ENCODE measurements at regions not wholly inside any gene's neighbourhood (a gene's known extent, or its start where the extent isn't known, plus 50 kb on each side); places are given as distances from the start of the nearest gene placed in this dataset.
"Not testable (repeated sequence)": the region's sequence is repeated elsewhere in the genome, so short reads cannot be mapped to it uniquely, and the experiment has no call there.

DNA sequence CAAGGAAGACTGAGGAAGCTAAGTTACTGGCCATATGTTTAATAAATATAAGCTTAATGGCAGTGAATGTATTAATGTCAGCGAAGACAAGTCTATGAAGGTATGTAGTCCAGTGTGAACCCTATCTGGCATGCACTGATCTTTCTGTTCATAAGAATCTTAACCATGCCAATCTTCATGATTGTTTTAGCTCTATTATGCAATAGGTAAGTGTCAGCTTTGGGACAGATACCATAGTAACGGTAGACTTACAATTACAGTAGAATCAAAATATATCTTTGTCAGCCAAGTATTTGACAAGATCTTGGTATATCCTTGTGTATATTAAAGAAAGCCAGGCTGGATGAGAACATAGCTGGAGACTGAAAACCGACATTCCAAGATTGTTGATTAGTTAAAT is 428.5 kb downstream of the SPRY2 start:
- no peak for DNase-seq (ENCODE audit: low spot score)

DNA sequence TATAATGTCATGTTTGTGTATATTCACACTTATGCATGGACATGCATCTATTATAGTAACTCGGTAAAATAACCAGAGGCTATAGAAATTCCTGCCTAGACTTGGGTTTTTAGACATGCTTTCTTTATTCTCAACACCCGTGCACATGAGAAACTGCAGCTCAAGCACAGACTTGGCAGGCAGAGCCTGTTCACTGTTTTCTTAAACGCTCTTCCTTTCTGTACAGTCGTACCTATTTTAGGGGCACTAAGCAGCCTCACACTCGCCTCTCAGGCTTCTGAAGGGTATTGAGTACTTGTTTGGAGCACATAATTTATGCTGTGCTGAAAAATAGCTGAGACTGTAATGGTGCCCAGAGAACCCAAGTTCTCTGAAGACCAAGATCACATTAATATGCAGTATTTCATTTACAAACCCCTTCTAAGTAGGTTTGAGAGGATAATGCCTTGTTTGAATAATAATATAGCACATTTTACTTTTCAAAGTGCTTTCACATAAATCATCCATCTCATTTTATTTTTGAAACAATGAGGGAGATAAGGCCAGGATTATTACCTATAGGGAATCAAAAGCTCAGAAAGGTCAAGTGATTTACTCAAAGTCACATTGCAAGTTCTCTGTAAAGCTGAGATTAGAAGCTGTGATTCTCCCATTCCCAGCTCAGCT is 429.9 kb downstream of the SPRY2 start:
- DNase-seq (ENCODE audit: low spot score) = no peak

DNA sequence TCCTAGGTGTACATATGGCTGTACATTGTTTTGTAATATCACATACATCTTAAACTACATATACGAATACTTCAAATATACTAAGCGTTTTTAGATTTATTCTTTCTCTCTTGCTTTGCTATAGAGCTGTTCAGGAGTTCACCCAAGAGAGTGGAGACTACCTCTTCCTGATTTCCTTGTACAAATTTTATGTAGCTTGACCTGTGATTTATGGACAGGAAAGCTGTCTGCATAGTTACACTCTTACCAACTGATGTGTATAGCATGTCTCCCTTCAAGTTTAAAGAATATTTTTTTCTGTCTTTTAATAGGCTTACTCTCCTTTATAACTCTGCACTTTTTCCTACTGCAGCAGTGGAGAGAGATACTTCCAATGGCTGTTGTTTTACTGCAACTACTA is 428.7 kb downstream of the NDFIP2 start:
- no peak for DNase-seq (ENCODE audit: low spot score)

DNA sequence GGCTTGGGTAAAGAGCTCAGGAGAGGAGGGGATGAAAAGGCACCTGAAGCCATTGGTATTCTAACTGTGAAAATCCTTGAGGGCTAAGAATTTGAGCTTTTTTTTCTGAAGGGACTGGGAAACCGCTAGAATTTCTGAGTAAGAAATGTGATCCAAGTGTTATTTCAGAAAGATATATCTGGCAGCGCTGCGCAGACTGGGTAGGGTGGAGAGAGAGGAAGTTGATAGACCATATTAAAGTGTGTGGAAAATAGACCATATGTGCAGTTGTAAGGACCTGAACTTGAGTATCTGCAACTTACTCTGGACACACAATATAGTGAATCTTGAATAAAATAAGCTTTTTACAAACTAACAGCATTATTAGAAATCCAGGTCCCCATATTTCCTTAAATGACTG is 427.4 kb downstream of the NDFIP2 start:
- DNase-seq (ENCODE audit: low spot score) = no peak

DNA sequence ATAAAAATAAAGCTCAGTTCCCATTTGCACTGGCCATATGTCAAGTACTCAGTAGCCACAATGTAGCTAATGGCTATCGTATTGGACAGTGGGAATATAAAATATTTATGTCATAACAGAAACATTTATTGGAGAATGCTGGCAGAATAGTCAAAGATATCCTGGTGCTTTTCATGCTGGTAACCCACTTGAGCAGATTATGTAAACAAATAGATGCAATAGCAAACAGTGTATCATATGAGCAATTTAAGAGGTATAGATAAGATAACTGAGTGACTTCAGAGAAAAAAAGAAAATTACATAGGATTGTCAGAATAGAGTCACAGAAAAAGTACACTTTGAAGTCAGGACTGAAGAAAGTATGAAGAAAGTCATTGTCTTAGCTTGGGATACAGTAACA is 426.6 kb downstream of the NDFIP2 start:
- DNase-seq (ENCODE audit: low spot score) = no peak

DNA sequence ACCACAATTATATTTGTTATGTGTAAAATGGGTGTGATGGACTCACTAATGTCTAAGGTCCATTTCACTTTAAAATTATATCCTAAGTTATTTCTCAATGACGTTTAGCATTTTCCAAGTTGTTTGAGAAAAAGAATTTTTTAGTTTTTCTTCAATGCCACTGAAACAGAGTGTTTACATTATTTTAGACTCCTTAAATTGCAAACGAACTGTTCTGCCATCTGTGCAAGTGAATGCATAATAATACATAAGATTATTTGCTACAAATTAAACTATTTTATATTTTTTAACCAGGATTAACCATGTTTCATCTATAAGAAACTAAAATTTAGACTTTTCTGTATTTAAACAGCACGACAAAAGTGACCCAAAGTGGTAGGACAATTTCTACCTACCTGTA is 425.4 kb downstream of the NDFIP2 start:
- DNase-seq (ENCODE audit: low spot score) = no peak

DNA sequence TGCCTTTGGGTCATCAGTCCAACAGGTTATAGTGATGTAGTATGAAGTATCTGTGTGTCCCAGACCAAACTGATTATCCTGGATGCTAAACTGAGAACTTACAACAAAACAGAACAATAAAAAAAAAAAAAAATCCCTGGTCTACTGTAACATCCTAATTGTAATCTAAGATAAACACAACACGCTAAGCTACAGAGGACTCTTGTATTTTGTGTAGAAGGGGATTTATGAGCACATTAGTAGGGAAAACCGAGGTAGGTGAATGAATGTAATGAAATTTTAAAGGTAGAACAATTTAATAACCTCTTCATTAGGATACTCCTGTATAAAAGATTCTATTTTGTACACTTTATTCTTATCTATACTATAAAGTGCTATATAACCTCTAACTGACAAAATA is 424.1 kb downstream of the NDFIP2 start:
- no peak for DNase-seq (ENCODE audit: low spot score)

DNA sequence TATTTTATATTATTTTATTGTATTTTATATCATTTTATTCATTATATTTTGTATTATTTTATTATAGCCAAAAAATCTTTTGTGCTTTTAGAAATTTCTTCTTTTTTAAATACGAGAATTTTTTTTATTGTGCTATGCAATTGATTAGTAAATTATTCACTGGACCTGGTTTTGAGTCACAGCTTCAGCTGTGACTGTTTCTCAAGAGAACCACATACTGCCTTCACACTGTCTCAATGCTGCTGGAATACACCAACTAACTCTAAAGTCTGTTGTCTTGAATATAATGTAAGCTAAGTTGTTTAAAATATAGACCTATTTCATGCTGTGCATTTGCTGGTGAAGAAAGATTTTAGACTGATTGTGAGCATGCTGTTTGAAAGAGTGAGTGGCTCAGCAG is 423.6 kb downstream of the NDFIP2 start:
- no peak for DNase-seq (ENCODE audit: low spot score)

DNA sequence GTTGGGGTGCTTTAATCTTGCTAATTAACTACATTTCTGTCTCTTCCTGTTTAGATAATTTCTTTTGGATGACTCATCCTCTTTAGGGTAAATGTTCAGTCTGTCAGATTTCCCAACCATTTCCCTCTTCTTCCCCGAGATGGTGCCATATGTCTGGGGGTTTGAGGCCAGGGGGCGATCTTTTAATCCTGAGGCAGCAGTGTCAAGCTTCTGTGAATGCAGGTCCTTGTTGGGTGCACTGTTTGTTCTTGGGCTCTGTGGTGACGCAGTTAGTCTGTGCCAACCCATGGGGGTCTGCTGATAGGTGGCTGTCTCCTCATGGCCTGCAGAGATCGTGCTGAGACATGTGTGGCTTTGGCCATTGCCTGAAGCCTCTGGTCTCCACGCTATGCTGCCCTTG is 420.4 kb downstream of the NDFIP2 start:
- no peak for DNase-seq (ENCODE audit: low spot score)

DNA sequence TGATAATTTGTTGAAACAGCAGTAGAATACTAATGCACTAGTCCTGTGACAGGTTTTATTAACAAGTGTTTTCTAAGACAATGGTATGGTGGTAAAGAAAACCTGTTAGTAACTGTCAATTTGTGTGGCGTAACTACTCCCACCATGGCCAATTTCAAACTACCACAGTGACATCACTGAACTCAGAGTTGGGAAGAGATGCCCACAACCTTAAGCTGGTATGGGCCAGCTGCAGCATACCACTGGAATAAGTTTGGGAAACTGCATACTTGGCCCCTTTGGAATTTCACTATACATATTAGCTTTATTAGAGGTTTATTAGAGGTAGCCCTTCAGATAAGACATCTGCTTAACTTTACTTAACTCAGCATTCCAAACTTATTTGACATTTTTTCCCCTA is 419.4 kb downstream of the NDFIP2 start:
- DNase-seq (ENCODE audit: low spot score) = no peak

DNA sequence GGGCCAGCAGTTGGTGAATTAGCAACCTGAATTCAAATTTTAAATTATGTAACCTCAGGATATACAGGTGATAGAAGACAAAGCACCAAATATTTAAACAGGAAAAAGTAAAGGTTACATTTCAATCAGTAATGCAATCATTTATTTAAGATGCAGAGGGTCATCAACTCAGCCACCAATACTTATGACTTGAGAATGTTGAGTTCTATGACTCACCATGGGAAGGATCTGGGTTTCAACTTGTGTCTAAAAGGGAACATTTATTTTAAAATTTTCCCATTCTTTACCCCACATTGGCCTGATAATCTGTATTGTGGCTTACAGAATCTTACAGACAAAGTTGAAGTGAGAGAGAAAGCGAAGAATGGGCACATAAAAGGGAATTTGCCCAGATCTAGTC is 418.0 kb downstream of the NDFIP2 start:
- DNase-seq (ENCODE audit: low spot score) = no peak

DNA sequence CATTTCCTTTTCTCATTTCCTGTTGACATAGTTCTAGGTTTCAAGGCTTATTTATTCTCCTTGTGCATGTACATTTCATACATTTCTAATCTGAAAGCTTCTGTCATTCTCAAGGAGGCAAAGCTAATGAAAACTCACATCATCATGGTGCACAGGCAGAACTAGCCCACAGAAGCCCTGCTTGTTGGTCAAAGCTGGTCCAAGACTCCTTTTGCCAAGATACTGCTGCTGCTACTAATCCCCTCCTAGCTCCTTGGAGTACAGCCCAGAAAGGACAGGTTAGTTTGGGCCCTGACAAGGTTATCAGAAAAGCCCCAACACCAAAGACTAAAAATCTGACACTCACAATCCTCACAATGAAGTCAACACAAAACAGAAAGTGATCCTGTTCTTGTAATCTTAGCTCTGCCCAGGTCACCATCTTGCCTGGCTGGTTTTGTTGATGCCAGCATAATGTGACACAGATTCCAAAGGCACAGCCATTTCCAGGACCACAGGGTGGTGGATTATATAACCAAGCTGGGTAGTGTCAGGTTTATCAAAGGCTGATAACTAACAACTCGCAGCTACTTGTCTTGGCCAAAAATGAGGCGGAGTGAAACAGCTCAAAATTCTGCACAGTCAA is 417.4 kb downstream of the NDFIP2 start:
- DNase-seq (ENCODE audit: low spot score) = no peak

DNA sequence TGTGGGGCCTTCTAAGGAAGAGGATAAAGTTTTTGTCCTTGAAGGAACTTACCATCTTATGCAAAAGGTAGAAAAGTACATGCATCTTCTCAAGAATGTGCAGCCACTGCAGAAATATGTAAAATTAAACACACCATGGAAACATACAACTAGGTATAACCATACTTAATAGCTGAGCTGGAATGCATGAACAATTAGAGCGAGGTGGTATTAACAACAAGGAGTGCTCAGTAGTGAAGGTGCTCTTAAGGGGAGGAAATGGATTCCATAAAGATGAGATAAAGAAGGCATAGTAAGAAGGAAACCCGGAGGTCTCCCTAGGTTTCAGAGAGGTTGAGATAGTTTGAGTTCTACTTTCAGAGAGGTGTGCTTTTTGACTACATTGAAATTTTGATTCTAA is 415.9 kb downstream of the NDFIP2 start:
- no peak for DNase-seq (ENCODE audit: low spot score)

DNA sequence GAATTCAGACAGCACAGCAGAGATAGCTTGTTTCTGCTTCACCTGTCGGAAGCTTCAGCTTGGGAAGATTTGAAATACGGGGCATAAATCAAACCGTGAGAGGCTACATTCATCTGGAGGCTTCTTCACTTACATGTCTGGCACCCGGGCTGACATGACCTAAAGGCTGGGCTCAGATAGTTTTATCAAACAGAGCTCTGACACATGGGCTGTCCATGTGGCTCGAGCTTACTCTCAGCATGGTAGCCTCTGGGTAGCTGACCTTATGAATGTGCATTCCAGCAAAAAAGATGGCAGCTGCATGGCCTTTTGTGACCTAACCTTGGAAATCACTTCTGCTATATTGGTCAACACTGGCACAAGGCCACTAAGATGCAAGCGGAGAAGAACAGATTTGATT is 414.5 kb downstream of the NDFIP2 start:
- no peak for DNase-seq (ENCODE audit: low spot score)

DNA sequence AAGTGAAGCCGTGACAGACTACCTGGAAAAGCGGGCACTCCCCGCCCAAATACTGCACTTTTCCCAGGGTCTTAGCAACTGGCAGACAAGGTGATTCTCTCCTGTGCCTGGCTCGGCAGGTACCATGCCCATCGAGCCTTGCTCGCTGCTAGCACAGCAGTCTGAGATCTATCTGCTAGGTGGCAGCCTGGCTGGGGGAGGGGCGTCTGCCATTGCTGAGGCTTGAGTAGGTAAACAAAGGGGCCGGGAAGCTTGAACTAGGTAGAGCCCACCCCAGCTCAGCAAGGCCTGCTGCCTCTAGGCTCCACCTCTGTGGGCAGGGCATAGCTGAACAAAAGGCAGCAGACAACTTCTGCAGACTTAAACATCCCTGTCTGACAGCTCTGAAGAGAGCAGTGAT is 406.3 kb downstream of the NDFIP2 start:
- DNase-seq (ENCODE audit: low spot score) = not testable (repeated sequence)

DNA sequence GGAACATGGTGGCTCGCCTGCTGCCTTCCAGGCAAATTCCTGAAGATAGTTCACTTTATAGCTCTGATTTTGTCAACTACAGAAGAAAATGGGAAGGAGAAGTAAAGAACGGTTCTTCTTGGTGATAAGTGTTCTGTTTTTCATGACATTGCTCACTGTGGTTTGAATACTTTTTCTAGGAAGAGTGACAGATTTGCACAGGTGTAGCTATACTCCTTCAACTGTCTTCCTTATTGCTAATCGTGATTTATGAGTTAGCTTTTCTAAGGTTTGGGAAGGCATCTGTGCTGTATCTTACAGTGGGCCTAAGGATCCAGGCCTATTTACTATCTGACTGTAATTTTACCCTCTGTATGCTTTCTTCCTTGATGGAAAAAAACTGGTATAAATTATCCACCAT is 405.6 kb downstream of the NDFIP2 start:
- DNase-seq (ENCODE audit: low spot score) = no peak

DNA sequence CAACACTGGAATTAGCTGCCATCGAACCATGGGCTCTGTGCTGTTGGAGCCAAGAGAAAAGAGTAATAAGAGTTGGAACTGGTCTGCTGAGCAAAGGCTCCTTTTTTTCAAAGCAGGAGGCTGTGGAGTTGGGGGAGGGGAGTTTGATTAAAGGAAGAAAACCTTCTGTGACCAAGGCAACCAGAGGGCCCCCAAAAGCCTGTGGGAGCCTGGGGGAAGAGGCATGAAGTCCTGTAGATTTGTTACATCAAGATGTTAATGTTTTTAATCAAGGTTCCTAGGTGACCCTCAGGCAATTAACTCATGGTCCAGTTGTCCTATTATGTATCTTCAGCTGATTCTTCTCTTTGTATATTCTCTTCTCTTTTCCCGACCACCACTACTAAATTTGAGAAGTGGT is 403.9 kb downstream of the NDFIP2 start:
- DNase-seq (ENCODE audit: low spot score) = no peak

DNA sequence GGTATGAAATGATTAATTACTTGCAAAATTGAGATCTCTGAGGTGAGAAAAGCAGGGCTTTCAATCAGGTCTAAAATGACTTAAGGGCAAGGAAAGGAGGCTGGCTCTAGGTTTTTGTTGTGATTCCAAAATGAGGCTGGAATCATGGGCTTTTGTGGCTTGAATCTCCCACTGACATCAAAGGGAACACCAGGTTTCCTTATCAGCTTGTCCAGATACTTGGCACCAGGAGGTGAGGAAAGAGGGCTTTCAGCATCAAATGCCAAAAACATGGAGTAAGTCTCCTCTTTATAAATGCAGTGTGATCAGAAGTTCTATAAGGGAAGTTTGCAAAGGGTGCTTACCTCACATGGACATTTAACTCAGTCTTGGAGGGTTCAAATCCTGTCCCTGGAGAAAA is 402.3 kb downstream of the NDFIP2 start:
- no peak for DNase-seq (ENCODE audit: low spot score)

DNA sequence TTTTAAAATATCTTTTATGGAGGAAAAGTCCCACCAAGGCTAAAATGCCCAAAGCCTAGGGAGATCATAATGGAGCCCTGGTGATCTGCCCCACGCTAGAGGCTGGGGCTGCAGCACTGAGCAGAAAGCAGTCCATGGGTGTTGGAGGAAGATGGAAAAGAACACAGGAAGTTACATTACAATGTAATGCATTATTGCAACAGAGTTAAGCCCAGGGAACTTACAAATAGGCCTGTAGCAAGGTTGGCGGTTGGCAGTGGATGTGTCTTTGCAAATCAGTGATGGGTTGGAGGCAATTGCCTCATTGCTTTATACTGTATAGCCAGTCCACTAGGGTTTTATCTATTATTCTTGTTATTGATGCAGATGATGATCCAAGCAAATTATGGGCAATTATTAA is 399.9 kb downstream of the NDFIP2 start:
- DNase-seq (ENCODE audit: low spot score) = no peak

DNA sequence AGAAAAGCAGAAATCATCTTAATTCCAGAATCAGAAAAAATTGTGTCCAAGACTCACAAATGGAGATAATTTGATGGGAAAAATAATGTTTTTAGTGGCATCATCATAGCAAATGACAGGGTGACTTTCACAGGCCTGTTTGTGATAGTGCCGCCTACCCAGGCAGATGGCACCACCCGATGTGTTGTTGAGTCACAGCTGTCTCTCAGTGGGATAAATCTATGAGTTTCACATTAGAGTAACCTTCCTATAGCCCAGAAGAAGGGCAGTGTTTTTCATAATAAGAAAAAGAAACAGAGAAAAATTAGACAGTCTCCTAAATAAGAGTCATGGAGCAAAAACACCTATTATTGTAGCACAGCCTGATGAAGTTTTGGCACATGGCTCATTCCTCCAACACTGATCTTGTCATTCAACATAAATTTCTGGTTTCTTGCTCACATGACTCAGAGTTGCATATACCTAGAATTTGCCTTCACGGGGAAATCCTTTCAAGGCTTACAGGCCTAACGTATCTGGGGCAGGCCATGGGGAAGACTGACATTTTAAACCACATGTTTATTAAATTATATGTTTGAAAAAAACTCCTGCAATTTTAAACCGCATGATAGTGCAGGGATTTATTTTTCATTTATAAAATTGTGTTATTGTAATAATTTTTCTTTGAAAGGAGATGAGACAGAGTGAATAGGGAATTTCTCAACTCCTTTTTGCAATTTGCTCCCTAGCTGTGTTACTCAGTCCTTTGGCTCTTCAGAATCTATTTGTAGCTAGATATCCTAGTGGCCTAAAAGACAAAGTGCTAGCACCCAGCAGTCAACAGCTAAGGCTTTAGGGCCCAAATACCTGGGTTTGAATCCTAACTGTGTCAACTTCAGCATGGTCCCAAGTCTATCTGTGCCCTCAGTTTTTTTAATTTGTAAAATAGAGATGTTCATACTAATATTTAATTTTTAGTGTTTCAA is 393.7 kb downstream of the NDFIP2 start:
- no peak for DNase-seq (ENCODE audit: low spot score)

DNA sequence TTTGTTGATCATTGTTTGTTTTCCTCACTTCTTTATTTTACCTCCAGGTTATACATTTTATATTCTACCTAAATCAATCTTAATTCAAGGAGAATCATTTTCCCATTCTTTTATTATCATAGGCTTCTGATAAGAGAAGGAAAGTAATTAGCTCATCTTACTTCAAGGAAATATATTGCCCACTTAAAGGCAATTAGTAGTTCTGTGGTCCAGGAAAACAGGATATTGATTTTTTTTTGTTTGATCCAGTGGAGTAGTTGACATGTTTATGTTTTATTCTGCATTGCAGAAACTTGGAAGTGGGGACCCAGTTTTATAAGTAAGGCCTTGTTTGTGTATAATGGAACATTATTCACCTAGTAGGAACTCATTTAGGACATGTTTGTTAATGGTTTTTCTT is 390.6 kb downstream of the NDFIP2 start:
- no peak for DNase-seq (ENCODE audit: low spot score)

DNA sequence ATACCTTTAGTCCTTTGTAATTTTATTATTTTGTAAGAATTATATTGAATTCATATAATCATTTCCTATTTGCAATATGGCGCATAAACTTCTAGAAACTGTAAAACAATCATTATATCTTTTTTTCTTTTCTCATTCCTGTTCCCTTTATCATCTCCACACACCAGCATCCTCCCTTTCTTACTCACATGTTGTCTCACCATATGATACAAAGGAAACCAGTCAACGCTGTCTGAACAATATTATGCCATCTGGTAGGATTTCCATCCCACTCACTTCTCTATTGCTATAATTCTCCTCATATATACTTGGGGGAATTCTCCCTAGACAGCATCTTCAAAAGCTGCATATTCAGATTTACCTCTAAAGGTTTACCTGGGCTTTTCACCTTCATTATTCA is 389.8 kb downstream of the NDFIP2 start:
- no peak for DNase-seq (ENCODE audit: low spot score)

DNA sequence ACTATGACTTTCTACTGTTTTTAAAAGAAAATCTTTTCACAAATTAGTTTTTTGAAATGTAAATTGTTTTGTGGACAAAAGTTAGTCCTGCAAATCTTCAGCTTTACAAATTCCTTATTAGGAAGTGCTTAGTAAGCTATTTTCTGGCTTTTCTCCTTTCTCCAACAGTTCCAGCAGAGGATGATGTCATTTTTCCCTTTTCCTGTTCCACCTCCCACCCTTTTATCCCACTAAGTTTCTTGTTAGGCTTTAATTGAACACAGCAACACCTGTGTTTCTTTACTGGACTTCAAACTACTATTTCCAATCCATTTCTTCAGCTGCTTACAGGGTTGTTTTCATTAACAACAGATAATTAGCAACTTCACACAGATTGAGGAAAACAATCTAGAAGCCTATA is 389.2 kb downstream of the NDFIP2 start:
- no peak for DNase-seq (ENCODE audit: low spot score)
